MV-4-11 (cell line): ENCODE measurements at regions not wholly inside any gene's neighbourhood (a gene's known extent, or its start where the extent isn't known, plus 50 kb on each side); places are given as distances from the start of the nearest gene placed in this dataset.

Experiments used
- DNase-seq: peaks from one replicate; lab custom pipeline; 2025; lab: John Stamatoyannopoulos, UW

GRCh38 chr12:19872621-19873540, 433.6 kb downstream of the AEBP2 start:
- DNase-seq, result no peak

- DNase-seq, result no peak
Measured at GRCh38 chr12:19880076-19880475, 440.8 kb downstream of the AEBP2 start.

- DNase-seq, result no peak
Measured at GRCh38 chr12:19880721-19881120, 441.4 kb downstream of the AEBP2 start.

GRCh38 chr12:19882346-19882745, 443.1 kb downstream of the AEBP2 start:
- DNase-seq, result no peak

- DNase-seq, result peak; percentile 4
Measured at GRCh38 chr12:19884021-19884492, 444.8 kb downstream of the AEBP2 start.

GRCh38 chr12:19885093-19885812, 446.0 kb downstream of the AEBP2 start:
- DNase-seq, result no peak

GRCh38 chr12:19886065-19886464, 446.8 kb downstream of the AEBP2 start:
- DNase-seq, result no peak

GRCh38 chr12:19886639-19887064, 447.4 kb downstream of the AEBP2 start:
- no peak for DNase-seq

GRCh38 chr12:19890024-19890423, 450.7 kb downstream of the AEBP2 start:
- no peak for DNase-seq

GRCh38 chr12:19891936-19892591, 452.8 kb downstream of the AEBP2 start:
- no peak for DNase-seq

GRCh38 chr12:19893514-19893913, 454.2 kb downstream of the AEBP2 start:
- DNase-seq, result peak; percentile 48

- peak; percentile 84 for DNase-seq
Measured at GRCh38 chr12:19894050-19894449, 454.8 kb downstream of the AEBP2 start.

- peak; percentile 36 for DNase-seq
Measured at GRCh38 chr12:19894803-19895202, 455.5 kb downstream of the AEBP2 start.

GRCh38 chr12:19895246-19896020, 456.1 kb downstream of the AEBP2 start:
- no peak for DNase-seq

GRCh38 chr12:19896041-19896440, 456.7 kb downstream of the AEBP2 start:
- no peak for DNase-seq

GRCh38 chr12:19896534-19896933, 457.2 kb downstream of the AEBP2 start:
- no peak for DNase-seq

GRCh38 chr12:19897900-19898408, 458.7 kb downstream of the AEBP2 start:
- DNase-seq, result no peak

GRCh38 chr12:19901841-19902240, 462.5 kb downstream of the AEBP2 start:
- DNase-seq, result peak; percentile 69

- DNase-seq, result no peak
Measured at GRCh38 chr12:19904819-19905218, 463.5 kb upstream of the PDE3A start.

GRCh38 chr12:19908830-19909229, 459.5 kb upstream of the PDE3A start:
- peak; percentile 96 for DNase-seq

- peak; percentile 84 for DNase-seq
Measured at GRCh38 chr12:19909418-19909817, 458.9 kb upstream of the PDE3A start.
